WERI-Rb-1 (cell line): ENCODE measurements at regions not wholly inside any gene's neighbourhood (a gene's known extent, or its start where the extent isn't known, plus 50 kb on each side); places are given as distances from the start of the nearest gene placed in this dataset.
A peak's percentile ranks its signal among the peaks of the same experiment; 100 is the strongest.

ENCODE experiments used
- DNase-seq: peaks from one replicate; pipeline ENCODE4 v3.0.0-alpha.2; 2020
- H3K27ac ChIP-seq: fragments of 250-450 bp; sonication (Bioruptor Pico); 2 replicates; pipeline ENCODE4 v1.5.1; 2020; ENCODE audit warnings: mild to moderate bottlenecking, moderate library complexity
- H3K27me3 ChIP-seq: fragments of 250-450 bp; sonication (Bioruptor Pico); 2 replicates; pipeline ENCODE4 v1.5.1; 2021; ENCODE audit warnings: mild to moderate bottlenecking, low read depth, moderate library complexity; ENCODE audit not compliant: insufficient read depth, severe bottlenecking
- H3K36me3 ChIP-seq: fragments of 250-450 bp; sonication (Bioruptor Pico); 2 replicates; pipeline ENCODE4 v1.5.1; 2020; ENCODE audit warnings: mild to moderate bottlenecking, moderate library complexity
- H3K4me3 ChIP-seq: 2 replicates; pipeline ENCODE4 v1.5.1; 2011; ENCODE audit warnings: low read depth, mild to moderate bottlenecking, control low read depth, low read length
- H3K9me3 ChIP-seq: fragments of 250-450 bp; sonication (Bioruptor Pico); 2 replicates; pipeline ENCODE4 v1.5.1; 2021; ENCODE audit warnings: mild to moderate bottlenecking, moderate library complexity; ENCODE audit not compliant: severe bottlenecking
- CTCF ChIP-seq: IDR thresholded peaks from 2 replicates; pipeline ENCODE4 v1.5.1; 2011; ENCODE audit warnings: low read depth, mild to moderate bottlenecking, control low read depth, inconsistent platforms, low read length

- TF ChIP-seq CTCF = no peak
- no peaks in the 10 kb centered on the region for H3K36me3 ChIP-seq
- no peak overlapping the region for H3K27ac ChIP-seq
- H3K4me3 ChIP-seq = no peak overlapping the region
- H3K9me3 ChIP-seq = no peaks in the 10 kb centered on the region
- H3K27me3 ChIP-seq = no peaks in the 10 kb centered on the region
- DNase-seq = no peak
These were observed 298.4 kb upstream of the MC4R start for GRCh38 chr18:60671021-60671420.

- H3K27me3 ChIP-seq = no peaks in the 10 kb centered on the region
- no peaks in the 10 kb centered on the region for H3K36me3 ChIP-seq
- H3K27ac ChIP-seq = no peak overlapping the region
- TF ChIP-seq CTCF = no peak
- no peaks in the 10 kb centered on the region for H3K9me3 ChIP-seq
- no peak overlapping the region for H3K4me3 ChIP-seq
- DNase-seq = no peak
These were observed 302.6 kb upstream of the MC4R start for GRCh38 chr18:60675126-60675525.

GRCh38 chr18:60675801-60676200 is 303.2 kb upstream of the MC4R start:
- H3K27me3 ChIP-seq = no peaks in the 10 kb centered on the region
- no peaks in the 10 kb centered on the region for H3K9me3 ChIP-seq
- no peak overlapping the region for H3K27ac ChIP-seq
- no peak for DNase-seq
- no peak overlapping the region for H3K4me3 ChIP-seq
- H3K36me3 ChIP-seq = no peaks in the 10 kb centered on the region
- TF ChIP-seq CTCF = no peak

- TF ChIP-seq CTCF = peak; percentile 65
- DNase-seq = peak; percentile 56
- H3K27ac ChIP-seq = no peak overlapping the region
- no peaks in the 10 kb centered on the region for H3K27me3 ChIP-seq
- H3K4me3 ChIP-seq = no peak overlapping the region
- H3K9me3 ChIP-seq = no peaks in the 10 kb centered on the region
- no peaks in the 10 kb centered on the region for H3K36me3 ChIP-seq
These were observed 304.2 kb upstream of the MC4R start for GRCh38 chr18:60676815-60677214.

- no peaks in the 10 kb centered on the region for H3K9me3 ChIP-seq
- peak; percentile 40 for TF ChIP-seq CTCF
- H3K27ac ChIP-seq = no peak overlapping the region
- DNase-seq = no peak
- no peaks in the 10 kb centered on the region for H3K36me3 ChIP-seq
- no peak overlapping the region for H3K4me3 ChIP-seq
- no peaks in the 10 kb centered on the region for H3K27me3 ChIP-seq
These were observed 312.4 kb upstream of the MC4R start for GRCh38 chr18:60684843-60685513.

GRCh38 chr18:60686142-60686541 is 313.6 kb upstream of the MC4R start:
- DNase-seq = no peak
- Histone ChIP-seq H3K36me3 (no peaks in the 10 kb centered on the region), H3K27me3 (no peaks in the 10 kb centered on the region), H3K27ac (no peak overlapping the region), H3K4me3 (no peak overlapping the region), H3K9me3 (no peaks in the 10 kb centered on the region)
- TF ChIP-seq CTCF = no peak
